SK-N-SH (cell line): ENCODE measurements at regions not wholly inside any gene's neighbourhood (a gene's known extent, or its start where the extent isn't known, plus 50 kb on each side); places are given as distances from the start of the nearest gene placed in this dataset.

Experiments used
- CTCF ChIA-PET: fragments of 300-600, 350-600 bp; formaldehyde crosslinking; extraction: SDS; loops from one replicate; lab custom pipeline; 2021; lab: Yijun Ruan, JAX
- POLR2A ChIA-PET: fragments of 350-600 bp; sonication (Branson Sonifier 250); formaldehyde crosslinking; extraction: SDS; loops from one replicate; lab custom pipeline; 2020; ENCODE audit warnings: antibody characterized with exemption, inconsistent platforms; lab: Yijun Ruan, JAX
- DNase-seq: peaks from one replicate; pipeline ENCODE4 v3.0.0; 2012
- H2AFZ ChIP-seq: fragments of 200-600 bp; sonication (generic); 2 replicates; pipeline ENCODE4 v1.8.1; 2016; ENCODE audit warnings: antibody characterized with exemption, mild to moderate bottlenecking, low read depth
- H3F3A ChIP-seq: fragments of 200-600 bp; sonication (generic); replicated peaks from 2 replicates; pipeline ENCODE3; 2016; ENCODE audit warnings: antibody characterized with exemption, mild to moderate bottlenecking; ENCODE audit not compliant: insufficient read depth
- H3K27ac ChIP-seq, 2 experiments: fragments of 200-500 bp in 1 of 2; fragments of 200-600 bp in 1 of 2; sonication (Bioruptor generic) in 1 of 2; sonication (generic), shearing (Covaris generic) in 1 of 2; 2 replicates each; pipeline versions ENCODE4 v1.5.1 to v1.6.1; 2014 to 2016; ENCODE audit warnings: low read depth in 2 of 2, inconsistent platforms in 1 of 2, low read length in 1 of 2, mild to moderate bottlenecking in 1 of 2, mixed read lengths in 1 of 2
- H3K27me3 ChIP-seq: fragments of 200-600 bp; sonication (generic), shearing (Covaris generic); 2 replicates; pipeline ENCODE4 v1.6.1; 2016; ENCODE audit warnings: mixed run types; ENCODE audit not compliant: insufficient read depth
- H3K36me3 ChIP-seq, 2 experiments: fragments of 200-500 bp in 1 of 2; fragments of 200-600 bp in 1 of 2; sonication (Bioruptor generic) in 1 of 2; sonication (generic) in 1 of 2; replicated peaks in 1 of 2; 2 replicates each; pipeline versions ENCODE3 to v1.5.1; 2014 to 2016; ENCODE audit warnings: low read length in 1 of 2, mild to moderate bottlenecking in 1 of 2; ENCODE audit not compliant: insufficient read depth in 2 of 2, control insufficient read depth in 1 of 2
- H3K4me1 ChIP-seq, 2 experiments: fragments of 200-500 bp in 1 of 2; fragments of 200-600 bp in 1 of 2; sonication (Bioruptor generic) in 1 of 2; sonication (generic), shearing (Covaris generic) in 1 of 2; 2 replicates each; pipeline versions ENCODE4 v1.5.1 to v1.6.1; 2014 to 2016; ENCODE audit warnings: low read depth in 1 of 2, low read length in 1 of 2, mixed run types in 1 of 2; ENCODE audit not compliant: insufficient read depth in 2 of 2, control insufficient read depth in 1 of 2
- H3K4me2 ChIP-seq: fragments of 200-600 bp; sonication (generic), shearing (Covaris generic); 2 replicates; pipeline ENCODE4 v1.6.1; 2017; ENCODE audit warnings: mixed run types
- H3K4me3 ChIP-seq, 2 experiments: fragments of 200-500 bp in 1 of 2; fragments of 200-600 bp in 1 of 2; sonication (Bioruptor generic) in 1 of 2; sonication (generic), shearing (Covaris generic) in 1 of 2; 2 replicates each; pipeline versions ENCODE4 v1.5.1 to v1.8.1; 2014 to 2016; ENCODE audit warnings: low read depth in 2 of 2, inconsistent platforms in 1 of 2, low read length in 1 of 2, mild to moderate bottlenecking in 1 of 2, mixed read lengths in 1 of 2, moderate library complexity in 1 of 2
- H3K79me2 ChIP-seq: fragments of 200-600 bp; sonication (generic); 2 replicates; pipeline ENCODE4 v1.8.1; 2017; ENCODE audit warnings: mild to moderate bottlenecking; ENCODE audit not compliant: insufficient read depth
- H3K9ac ChIP-seq: fragments of 200-600 bp; sonication (generic); 2 replicates; pipeline ENCODE4 v1.6.1; 2017; ENCODE audit warnings: mixed run types
- H3K9me2 ChIP-seq: fragments of 200-600 bp; sonication (generic); 2 replicates; pipeline ENCODE4 v1.6.1; 2017; ENCODE audit warnings: mixed run types
- H3K9me3 ChIP-seq: fragments of 200-600 bp; sonication (generic); 2 replicates; pipeline ENCODE4 v1.6.1; 2017; ENCODE audit warnings: mixed run types, mild to moderate bottlenecking, moderate library complexity
- H4K20me1 ChIP-seq: fragments of 200-600 bp; sonication (generic); 2 replicates; pipeline ENCODE4 v1.6.1; 2017; ENCODE audit warnings: mild to moderate bottlenecking, mixed run types; ENCODE audit not compliant: insufficient read depth
- ELF1 ChIP-seq: IDR thresholded peaks from 2 replicates; pipeline ENCODE4 v1.4.0; 2012
- EP300 ChIP-seq, 2 experiments: IDR thresholded peaks; 2 replicates each; pipeline versions ENCODE4 v1.4.0 to v1.6.1; 2012; ENCODE audit warnings: borderline replicate concordance in 1 of 2, low read depth in 1 of 2, low read length in 1 of 2
- EZH2phosphoT487 ChIP-seq: fragments of 200-600 bp; sonication (generic); IDR thresholded peaks from 2 replicates; pipeline ENCODE4 v1.6.1; 2017; ENCODE audit warnings: low read depth, mixed run types, mild to moderate bottlenecking, antibody characterized with exemption, moderate library complexity, borderline replicate concordance
- FOSL2 ChIP-seq: IDR thresholded peaks from 2 replicates; pipeline ENCODE4 v1.4.0; 2012; ENCODE audit warnings: low read depth, mild to moderate bottlenecking, moderate library complexity, borderline replicate concordance
- FOXJ3 ChIP-seq: sonication (generic); formaldehyde crosslinking; IDR thresholded peaks from 2 replicates; pipeline ENCODE4 v1.5.1; 2020; ENCODE audit warnings: mild to moderate bottlenecking, missing genetic modification reagents
- JUND ChIP-seq: IDR thresholded peaks from 2 replicates; pipeline ENCODE4 v1.4.0; 2012
- MEF2A ChIP-seq: IDR thresholded peaks from 2 replicates; pipeline ENCODE4 v1.4.0; 2012; ENCODE audit warnings: low read depth, borderline replicate concordance
- MXI1 ChIP-seq: IDR thresholded peaks from 2 replicates; pipeline ENCODE4 v1.6.1; 2012; ENCODE audit warnings: mild to moderate bottlenecking, low read depth, low read length, improper control_type of control experiment
- POLR2AphosphoS5 ChIP-seq: IDR thresholded peaks from 2 replicates; pipeline ENCODE4 v1.6.1; 2012; ENCODE audit warnings: low read depth, low read length
- RAD21 ChIP-seq: IDR thresholded peaks from 2 replicates; pipeline ENCODE4 v1.6.1; 2012; ENCODE audit warnings: mild to moderate bottlenecking, low read length
- RFX5 ChIP-seq: IDR thresholded peaks from 2 replicates; pipeline ENCODE4 v1.6.1; 2012; ENCODE audit warnings: mild to moderate bottlenecking, improper control_type of control experiment, low read length
- SMC3 ChIP-seq: IDR thresholded peaks from 2 replicates; pipeline ENCODE4 v1.6.1; 2012; ENCODE audit warnings: low read depth, low read length, improper control_type of control experiment
- TAF1 ChIP-seq: IDR thresholded peaks from 2 replicates; pipeline ENCODE4 v1.6.1; 2012; ENCODE audit warnings: low read depth, mild to moderate bottlenecking, low read length, moderate library complexity, borderline replicate concordance
- TEAD4 ChIP-seq: IDR thresholded peaks from 2 replicates; pipeline ENCODE4 v1.4.0; 2012; ENCODE audit warnings: mild to moderate bottlenecking, borderline replicate concordance; ENCODE audit not compliant: insufficient read depth
- WGBS: methylation state at CpG from one replicate; pipeline ENCODE4 v1.1.6; 2017; ENCODE audit warnings: low lambda C conversion rate; 5-methylcytosine and 5-hydroxymethylcytosine counted together
- TF ChIP-seq, protein P1 (sequence below): IDR thresholded peaks from 2 replicates; pipeline ENCODE4 v1.4.0; 2012; ENCODE audit warnings: low read depth, borderline replicate concordance
- TF ChIP-seq, protein P2 (sequence below): IDR thresholded peaks from 2 replicates; pipeline ENCODE4 v1.4.0; 2012; ENCODE audit warnings: low read depth, borderline replicate concordance
- TF ChIP-seq, protein P3 (sequence below): fragments of 150-350 bp; IDR thresholded peaks from 2 replicates; pipeline ENCODE4 v1.6.1; 2016; ENCODE audit warnings: mild to moderate bottlenecking, low read depth, low read length
- TF ChIP-seq, protein P4 (sequence below): fragments of 150-350 bp; IDR thresholded peaks from 2 replicates; pipeline ENCODE4 v1.6.1; 2017; ENCODE audit warnings: antibody characterized with exemption, low read length, low read depth, borderline replicate concordance

DNA sequence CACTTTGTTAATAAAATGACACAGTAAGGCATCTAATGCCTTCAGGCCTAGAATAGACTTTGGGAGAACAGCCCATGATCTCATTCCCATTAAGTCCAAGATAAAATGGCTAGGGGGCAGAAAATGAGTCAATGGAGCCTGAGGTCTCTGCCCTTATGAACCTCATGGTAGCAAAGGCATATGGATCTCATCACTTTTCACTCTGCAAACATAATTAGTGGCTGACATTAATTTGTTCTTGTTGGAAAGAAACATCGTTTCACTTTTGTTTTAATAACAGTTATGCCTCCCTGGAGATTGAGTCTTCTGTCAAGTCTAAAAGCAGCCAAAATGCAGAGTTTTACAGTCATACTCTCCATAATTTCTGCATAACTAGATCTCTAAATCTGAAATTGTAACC, 111.8 kb upstream of the API5 start (continued):
- TF ChIP-seq, protein P1, sequence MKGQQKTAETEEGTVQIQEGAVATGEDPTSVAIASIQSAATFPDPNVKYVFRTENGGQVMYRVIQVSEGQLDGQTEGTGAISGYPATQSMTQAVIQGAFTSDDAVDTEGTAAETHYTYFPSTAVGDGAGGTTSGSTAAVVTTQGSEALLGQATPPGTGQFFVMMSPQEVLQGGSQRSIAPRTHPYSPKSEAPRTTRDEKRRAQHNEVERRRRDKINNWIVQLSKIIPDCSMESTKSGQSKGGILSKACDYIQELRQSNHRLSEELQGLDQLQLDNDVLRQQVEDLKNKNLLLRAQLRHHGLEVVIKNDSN, result no peak

DNA sequence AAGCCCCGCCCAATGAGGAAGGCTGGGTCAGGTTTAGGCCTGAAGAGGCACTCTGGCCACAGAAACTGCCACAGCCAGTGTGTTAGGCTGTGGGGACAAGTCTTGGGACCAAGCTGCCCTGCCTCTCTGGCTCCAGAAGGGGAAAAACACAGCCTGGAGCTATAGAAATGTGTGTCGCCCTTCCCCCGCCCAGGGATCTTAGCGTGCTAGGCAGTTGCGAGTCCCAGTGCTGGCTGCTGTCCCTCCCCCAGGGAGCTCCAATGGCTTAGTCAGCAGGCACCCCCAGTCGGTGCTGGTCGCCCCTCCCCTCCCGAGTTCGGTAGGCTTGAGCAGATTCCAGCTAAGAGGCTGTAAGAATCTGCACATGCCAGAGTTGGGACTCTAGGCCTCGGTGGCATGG, 99.5 kb upstream of the API5 start:
- CTCF ChIA-PET, result no interaction called here
- no peak for TF ChIP-seq SMC3
- TF ChIP-seq, protein P2, sequence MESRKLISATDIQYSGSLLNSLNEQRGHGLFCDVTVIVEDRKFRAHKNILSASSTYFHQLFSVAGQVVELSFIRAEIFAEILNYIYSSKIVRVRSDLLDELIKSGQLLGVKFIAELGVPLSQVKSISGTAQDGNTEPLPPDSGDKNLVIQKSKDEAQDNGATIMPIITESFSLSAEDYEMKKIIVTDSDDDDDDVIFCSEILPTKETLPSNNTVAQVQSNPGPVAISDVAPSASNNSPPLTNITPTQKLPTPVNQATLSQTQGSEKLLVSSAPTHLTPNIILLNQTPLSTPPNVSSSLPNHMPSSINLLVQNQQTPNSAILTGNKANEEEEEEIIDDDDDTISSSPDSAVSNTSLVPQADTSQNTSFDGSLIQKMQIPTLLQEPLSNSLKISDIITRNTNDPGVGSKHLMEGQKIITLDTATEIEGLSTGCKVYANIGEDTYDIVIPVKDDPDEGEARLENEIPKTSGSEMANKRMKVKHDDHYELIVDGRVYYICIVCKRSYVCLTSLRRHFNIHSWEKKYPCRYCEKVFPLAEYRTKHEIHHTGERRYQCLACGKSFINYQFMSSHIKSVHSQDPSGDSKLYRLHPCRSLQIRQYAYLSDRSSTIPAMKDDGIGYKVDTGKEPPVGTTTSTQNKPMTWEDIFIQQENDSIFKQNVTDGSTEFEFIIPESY, result no peak
- H3K4me2 ChIP-seq, result no peak overlapping the region
- no peak overlapping the region for H3K4me3 ChIP-seq
- no peaks in the 10 kb centered on the region for H3K4me1 ChIP-seq
- no peaks in the 10 kb centered on the region for H3K27me3 ChIP-seq
- DNase-seq, result no peak
- H4K20me1 ChIP-seq, result no peaks in the 10 kb centered on the region
- H3F3A ChIP-seq, result no peaks in the 10 kb centered on the region
- H3K79me2 ChIP-seq, result no peaks in the 10 kb centered on the region
- no peaks in the 10 kb centered on the region for H3K9me2 ChIP-seq
- 24% methylated on average over 5 of the region's 10 CpGs for WGBS
- POLR2A ChIA-PET, result no interaction called here
- no peak overlapping the region for H3K27ac ChIP-seq
- no peaks in the 10 kb centered on the region; the same call in 1 of the 2 replicates for H3K9me3 ChIP-seq
- H3K36me3 ChIP-seq, result no peaks in the 10 kb centered on the region
- H3K9ac ChIP-seq, result no peak overlapping the region
- H2AFZ ChIP-seq, result no peak overlapping the region

DNA sequence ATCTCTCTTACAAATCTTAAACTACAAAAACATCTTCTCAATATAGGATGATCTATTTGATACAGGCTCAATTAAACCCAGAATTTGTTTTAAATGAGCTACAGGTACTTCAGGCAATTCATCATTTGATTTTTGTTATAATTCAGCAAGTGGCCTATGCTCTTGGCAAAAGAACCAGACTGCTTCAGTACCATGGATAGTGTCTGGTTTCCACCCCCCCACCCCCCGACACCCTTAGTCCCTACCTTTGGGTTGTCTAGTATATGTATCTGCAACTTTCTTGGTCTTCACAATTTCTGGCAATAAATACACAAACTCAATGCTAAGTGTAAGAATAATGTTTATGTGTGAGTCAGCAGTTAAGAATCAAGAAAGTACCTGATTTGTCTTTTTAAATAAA, 97.3 kb upstream of the API5 start:
- H3K9me2 ChIP-seq, result no peaks in the 10 kb centered on the region
- no peaks in the 10 kb centered on the region for H3F3A ChIP-seq
- no peaks in the 10 kb centered on the region for H4K20me1 ChIP-seq
- no peak overlapping the region for H3K9ac ChIP-seq
- ChIA-PET POLR2A (no interaction called here), CTCF (no interaction called here)
- 12% methylated on average over 1 of the region's 1 CpG for WGBS
- H2AFZ ChIP-seq, result no peak overlapping the region
- no peaks in the 10 kb centered on the region for H3K27me3 ChIP-seq
- H3K36me3 ChIP-seq, result no peaks in the 10 kb centered on the region
- no peaks in the 10 kb centered on the region for H3K79me2 ChIP-seq
- no peak overlapping the region for H3K27ac ChIP-seq
- no peaks in the 10 kb centered on the region for H3K4me1 ChIP-seq
- H3K4me2 ChIP-seq, result no peak overlapping the region
- no peak for DNase-seq
- H3K4me3 ChIP-seq, result no peak overlapping the region
- no peak for TF ChIP-seq TEAD4
- TF ChIP-seq JUND, result no peak
- TF ChIP-seq POLR2AphosphoS5, result no peak
- no peak for TF ChIP-seq RFX5
- TF ChIP-seq FOSL2, result no peak
- no peak for TF ChIP-seq MEF2A
- TF ChIP-seq TAF1, result no peak
- TF ChIP-seq FOXJ3 (CRISPR knock-in tag), result no peak
- TF ChIP-seq, protein P3, sequence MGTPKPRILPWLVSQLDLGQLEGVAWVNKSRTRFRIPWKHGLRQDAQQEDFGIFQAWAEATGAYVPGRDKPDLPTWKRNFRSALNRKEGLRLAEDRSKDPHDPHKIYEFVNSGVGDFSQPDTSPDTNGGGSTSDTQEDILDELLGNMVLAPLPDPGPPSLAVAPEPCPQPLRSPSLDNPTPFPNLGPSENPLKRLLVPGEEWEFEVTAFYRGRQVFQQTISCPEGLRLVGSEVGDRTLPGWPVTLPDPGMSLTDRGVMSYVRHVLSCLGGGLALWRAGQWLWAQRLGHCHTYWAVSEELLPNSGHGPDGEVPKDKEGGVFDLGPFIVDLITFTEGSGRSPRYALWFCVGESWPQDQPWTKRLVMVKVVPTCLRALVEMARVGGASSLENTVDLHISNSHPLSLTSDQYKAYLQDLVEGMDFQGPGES, result no peak
- no peak for TF ChIP-seq EP300 (IDR thresholded peaks at IDR 0.05; ENCODE audit: borderline replicate concordance in 1 of 2, low read depth in 1 of 2, low read length in 1 of 2)
- TF ChIP-seq, protein P4, sequence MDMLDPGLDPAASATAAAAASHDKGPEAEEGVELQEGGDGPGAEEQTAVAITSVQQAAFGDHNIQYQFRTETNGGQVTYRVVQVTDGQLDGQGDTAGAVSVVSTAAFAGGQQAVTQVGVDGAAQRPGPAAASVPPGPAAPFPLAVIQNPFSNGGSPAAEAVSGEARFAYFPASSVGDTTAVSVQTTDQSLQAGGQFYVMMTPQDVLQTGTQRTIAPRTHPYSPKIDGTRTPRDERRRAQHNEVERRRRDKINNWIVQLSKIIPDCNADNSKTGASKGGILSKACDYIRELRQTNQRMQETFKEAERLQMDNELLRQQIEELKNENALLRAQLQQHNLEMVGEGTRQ, result no peak
- no peak for TF ChIP-seq ELF1
- TF ChIP-seq, protein P2, result no peak
- TF ChIP-seq MXI1, result no peak
- no peak for TF ChIP-seq RAD21
- TF ChIP-seq EZH2phosphoT487, result no peak
- TF ChIP-seq, protein P1, result no peak
- H3K9me3 ChIP-seq, result no peaks in the 10 kb centered on the region
